ENCODE measurements at regions not wholly inside any gene's neighbourhood (a gene's known extent, or its start where the extent isn't known, plus 50 kb on each side); places are given as distances from the start of the nearest gene placed in this dataset.

- ChIA-PET POLR2A (no interaction called here), CTCF (no interaction called here)
- Histone ChIP-seq H3K4me2 (peak overlapping the region; percentile 43; the same call in 2 of the 3 replicates), H3K4me1 (peaks cover 24% of the 10 kb centered on the region), H3K4me3 (no peak overlapping the region), H3K27ac (no peak overlapping the region), H3K9me3 (no peaks in the 10 kb centered on the region)
- no peak for FAIRE-seq
- 0% methylated on average over 1 of the region's 1 CpG for WGBS (ENCODE audit: missing lambda C conversion rate)
- no peak for DNase-seq (ENCODE audit: low read depth in 1 of 2, low spot score in 1 of 2)
- TF ChIP-seq RCOR1 (IDR thresholded peaks at IDR 0.05; ENCODE audit: low read depth, low read length) (no peak), GATA3 (IDR thresholded peaks at IDR 0.05; ENCODE audit: borderline replicate concordance) (peak; percentile 56; the same call in 1 of the 2 replicates), CBX8 (IDR thresholded peaks at IDR 0.05) (no peak)
- no peak for ATAC-seq
These were observed 314.0 kb upstream of the THBS1 start for GRCh38 chr15:39266890-39267289.

- no peak for TF ChIP-seq NR3C1 (IDR thresholded peaks at IDR 0.05)
- no peak for TF ChIP-seq GATA3 (IDR thresholded peaks at IDR 0.05; ENCODE audit: borderline replicate concordance)
- TF ChIP-seq SMC3 (IDR thresholded peaks at IDR 0.05) = no peak
- TF ChIP-seq USF2 (IDR thresholded peaks at IDR 0.05) = no peak
- TF ChIP-seq EHMT2 (IDR thresholded peaks at IDR 0.05; ENCODE audit: low read depth) = no peak
- no peak for TF ChIP-seq HOXB5 (CRISPR knock-in tag; IDR thresholded peaks at IDR 0.05)
- no peak for TF ChIP-seq HOXB13 (CRISPR knock-in tag; IDR thresholded peaks at IDR 0.05; ENCODE audit: low read depth)
- TF ChIP-seq POLR2A (IDR thresholded peaks at IDR 0.05; ENCODE audit: low read length) = no peak
- no peak for TF ChIP-seq RARB (CRISPR knock-in tag; IDR thresholded peaks at IDR 0.05)
- TF ChIP-seq RFX5 (IDR thresholded peaks at IDR 0.05) = no peak
- TF ChIP-seq NPAS2 (CRISPR knock-in tag; IDR thresholded peaks at IDR 0.05; ENCODE audit: borderline replicate concordance) = no peak
- no peak for TF ChIP-seq REST (IDR thresholded peaks at IDR 0.05)
- TF ChIP-seq SREBF2 (IDR thresholded peaks at IDR 0.05) = no peak
- no peak for TF ChIP-seq ATOH8 (CRISPR knock-in tag; IDR thresholded peaks at IDR 0.05; ENCODE audit: low read depth)
- Histone ChIP-seq H3K4me3 (no peak overlapping the region), H3K4me1 (peaks cover 30% of the 10 kb centered on the region), H3K4me2 (peak overlapping the region; percentile 43; the same call in 1 of the 3 replicates), H3K9me3 (no peaks in the 10 kb centered on the region), H3K27ac (peak overlapping the region in 1 of 2 experiments; percentile 60; a peak in 1 of 6 replicates)
- 83% methylated on average over 7 of the region's 7 CpGs for WGBS (ENCODE audit: missing lambda C conversion rate)
- no peak for DNase-seq (ENCODE audit: low read depth in 1 of 2, low spot score in 1 of 2)
- POLR2A ChIA-PET = no interaction called here
- ATAC-seq = no peak
- CTCF ChIA-PET = no interaction called here
- FAIRE-seq = no peak
These were observed 313.2 kb upstream of the THBS1 start for GRCh38 chr15:39267685-39268084.

GRCh38 chr15:39269352-39269751, 311.5 kb upstream of the THBS1 start:
- H3K4me2 ChIP-seq = no peak overlapping the region
- H3K4me3 ChIP-seq = no peak overlapping the region
- DNase-seq (ENCODE audit: low read depth in 1 of 2, low spot score in 1 of 2) (no peak), ATAC-seq (no peak), FAIRE-seq (no peak)
- ChIA-PET POLR2A (interaction anchor here (1.6 kb wide), 1 partner anchor 311 kb away, joined by 4 read pairs; the partner anchor contains the start of gene THBS1), CTCF (interaction anchor here (0.7 kb wide), 1 partner anchor 145 kb away, joined by 3 read pairs; no protein-coding TSS in a partner anchor)
- H3K4me1 ChIP-seq = peaks cover 42% of the 10 kb centered on the region
- WGBS (ENCODE audit: missing lambda C conversion rate) = 94% methylated on average over 2 of the region's 2 CpGs
- H3K9me3 ChIP-seq = no peaks in the 10 kb centered on the region
- H3K27ac ChIP-seq = peak overlapping the region; percentile 83 to 86; a peak in 5 of 6 replicates
- TF ChIP-seq HOXA7 (CRISPR knock-in tag; IDR thresholded peaks at IDR 0.05) (no peak), CHD4 (IDR thresholded peaks at IDR 0.05; ENCODE audit: borderline replicate concordance) (no peak), RFX5 (IDR thresholded peaks at IDR 0.05) (no peak), REST (IDR thresholded peaks at IDR 0.05) (no peak), USF2 (IDR thresholded peaks at IDR 0.05) (no peak), KDM5A (IDR thresholded peaks at IDR 0.05) (no peak), MYC (IDR thresholded peaks at IDR 0.05; ENCODE audit: borderline replicate concordance, low read length) (no peak), FOSL2 (IDR thresholded peaks at IDR 0.05) (no peak), FOSL2 (CRISPR knock-in tag; IDR thresholded peaks at IDR 0.05) (no peak), RNF2 (IDR thresholded peaks at IDR 0.05; ENCODE audit: borderline replicate concordance, low read depth) (no peak), TP53 (CRISPR knock-in tag; IDR thresholded peaks at IDR 0.05) (no peak), FOSB (CRISPR knock-in tag; IDR thresholded peaks at IDR 0.05) (no peak), ZSCAN20 (CRISPR knock-in tag; IDR thresholded peaks at IDR 0.05) (no peak)

Data from A549 (cell line).